Liver (tissue), 3 donors: ENCODE measurements at regions not wholly inside any gene's neighbourhood (a gene's known extent, or its start where the extent isn't known, plus 50 kb on each side); places are given as distances from the start of the nearest gene placed in this dataset.

Source experiments
- JUND ChIP-seq, 2 donors: IDR thresholded peaks; 2 replicates each; pipeline ENCODE4 v1.6.1; 2016; ENCODE audit warnings: antibody characterized with exemption in 2 of 2
- MAX ChIP-seq: IDR thresholded peaks from 2 replicates; pipeline ENCODE4 v1.6.1; 2016; ENCODE audit warnings: antibody characterized with exemption
- RAD21 ChIP-seq, 2 donors: IDR thresholded peaks; 2 replicates each; pipeline ENCODE4 v1.6.1; 2016; ENCODE audit warnings: antibody characterized with exemption in 2 of 2, mild to moderate bottlenecking in 2 of 2
- REST ChIP-seq: IDR thresholded peaks from 2 replicates; pipeline ENCODE4 v1.6.1; 2016; ENCODE audit warnings: antibody characterized with exemption, mild to moderate bottlenecking
- TF ChIP-seq, protein P1 (sequence below): fragments of 150-350 bp; IDR thresholded peaks from 2 replicates; pipeline ENCODE4 v1.5.1; 2017; ENCODE audit warnings: improper control_type of control experiment, low read depth, low read length; ENCODE audit not compliant: missing input control
- donor health status: healthy.
- donor health status: healthy.

DNA sequence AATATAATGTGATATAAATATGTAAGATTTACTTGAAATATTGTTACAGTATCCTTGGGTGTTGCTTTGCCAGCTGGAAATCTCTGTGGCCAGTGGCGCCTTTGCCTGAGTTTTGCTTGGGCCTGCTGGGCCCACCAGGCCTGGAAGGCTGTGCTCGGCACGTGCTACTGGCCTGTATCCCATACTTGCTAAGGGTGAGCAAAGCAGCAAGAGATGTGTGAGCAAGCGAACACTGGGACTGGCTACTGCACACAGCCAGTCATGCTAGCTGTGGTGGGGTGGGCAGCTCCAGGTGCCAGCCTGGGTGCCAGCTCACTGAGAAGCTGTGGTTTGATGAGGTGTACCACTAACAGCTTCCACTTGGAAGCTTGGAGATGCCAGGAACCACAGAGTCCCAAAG is 299.1 kb upstream of the GALNT5 start:
- TF ChIP-seq, protein P1, sequence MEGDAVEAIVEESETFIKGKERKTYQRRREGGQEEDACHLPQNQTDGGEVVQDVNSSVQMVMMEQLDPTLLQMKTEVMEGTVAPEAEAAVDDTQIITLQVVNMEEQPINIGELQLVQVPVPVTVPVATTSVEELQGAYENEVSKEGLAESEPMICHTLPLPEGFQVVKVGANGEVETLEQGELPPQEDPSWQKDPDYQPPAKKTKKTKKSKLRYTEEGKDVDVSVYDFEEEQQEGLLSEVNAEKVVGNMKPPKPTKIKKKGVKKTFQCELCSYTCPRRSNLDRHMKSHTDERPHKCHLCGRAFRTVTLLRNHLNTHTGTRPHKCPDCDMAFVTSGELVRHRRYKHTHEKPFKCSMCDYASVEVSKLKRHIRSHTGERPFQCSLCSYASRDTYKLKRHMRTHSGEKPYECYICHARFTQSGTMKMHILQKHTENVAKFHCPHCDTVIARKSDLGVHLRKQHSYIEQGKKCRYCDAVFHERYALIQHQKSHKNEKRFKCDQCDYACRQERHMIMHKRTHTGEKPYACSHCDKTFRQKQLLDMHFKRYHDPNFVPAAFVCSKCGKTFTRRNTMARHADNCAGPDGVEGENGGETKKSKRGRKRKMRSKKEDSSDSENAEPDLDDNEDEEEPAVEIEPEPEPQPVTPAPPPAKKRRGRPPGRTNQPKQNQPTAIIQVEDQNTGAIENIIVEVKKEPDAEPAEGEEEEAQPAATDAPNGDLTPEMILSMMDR: no peak
- TF ChIP-seq REST (no peak), MAX (no peak), JUND (IDR thresholded peaks at IDR 0.05) (no peak), RAD21 (IDR thresholded peaks at IDR 0.05) (no peak)
